ENCODE measurements at regions not wholly inside any gene's neighbourhood (a gene's known extent, or its start where the extent isn't known, plus 50 kb on each side); places are given as distances from the start of the nearest gene placed in this dataset.

DNA sequence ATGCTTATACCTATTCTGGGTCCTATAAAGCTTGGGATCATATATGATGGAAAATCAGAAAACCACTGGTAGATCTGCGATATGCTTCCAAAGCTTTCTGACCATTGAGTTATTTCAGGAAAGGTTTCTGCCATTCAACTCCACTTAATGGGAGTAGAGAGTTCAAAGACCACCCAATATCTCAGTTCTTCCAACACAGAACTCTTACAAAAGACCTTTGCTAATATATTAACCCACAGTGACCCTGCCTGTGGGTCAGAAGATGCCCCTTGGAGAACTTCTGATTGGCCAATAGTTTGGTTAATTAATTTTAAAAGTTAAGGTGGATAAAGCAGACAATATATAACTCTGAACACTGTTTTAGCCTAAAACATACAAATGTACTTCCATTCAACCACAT is 213.0 kb downstream of the IPO8 start:
- Histone ChIP-seq H3K9me3 (no peaks in the 10 kb centered on the region), H3K27me3 (no peaks in the 10 kb centered on the region), H3K4me1 (ENCODE audit: insufficient read depth) (no peaks in the 10 kb centered on the region), H3K27ac (no peak overlapping the region), H3K4me3 (no peak overlapping the region), H3K36me3 (no peaks in the 10 kb centered on the region)
- TF ChIP-seq POLR2A (IDR thresholded peaks at IDR 0.05) = no peak
- TF ChIP-seq EP300 (IDR thresholded peaks at IDR 0.05) = no peak
- TF ChIP-seq, protein P1, sequence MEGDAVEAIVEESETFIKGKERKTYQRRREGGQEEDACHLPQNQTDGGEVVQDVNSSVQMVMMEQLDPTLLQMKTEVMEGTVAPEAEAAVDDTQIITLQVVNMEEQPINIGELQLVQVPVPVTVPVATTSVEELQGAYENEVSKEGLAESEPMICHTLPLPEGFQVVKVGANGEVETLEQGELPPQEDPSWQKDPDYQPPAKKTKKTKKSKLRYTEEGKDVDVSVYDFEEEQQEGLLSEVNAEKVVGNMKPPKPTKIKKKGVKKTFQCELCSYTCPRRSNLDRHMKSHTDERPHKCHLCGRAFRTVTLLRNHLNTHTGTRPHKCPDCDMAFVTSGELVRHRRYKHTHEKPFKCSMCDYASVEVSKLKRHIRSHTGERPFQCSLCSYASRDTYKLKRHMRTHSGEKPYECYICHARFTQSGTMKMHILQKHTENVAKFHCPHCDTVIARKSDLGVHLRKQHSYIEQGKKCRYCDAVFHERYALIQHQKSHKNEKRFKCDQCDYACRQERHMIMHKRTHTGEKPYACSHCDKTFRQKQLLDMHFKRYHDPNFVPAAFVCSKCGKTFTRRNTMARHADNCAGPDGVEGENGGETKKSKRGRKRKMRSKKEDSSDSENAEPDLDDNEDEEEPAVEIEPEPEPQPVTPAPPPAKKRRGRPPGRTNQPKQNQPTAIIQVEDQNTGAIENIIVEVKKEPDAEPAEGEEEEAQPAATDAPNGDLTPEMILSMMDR (IDR thresholded peaks at IDR 0.05) = no peak
- intact Hi-C loops (cut with DNase I) = no loop called here
- DNase-seq = no peak
- WGBS, 3 donors = 96 to 100% (median 100%) methylated on average over 1 of the region's 1 CpG

DNA sequence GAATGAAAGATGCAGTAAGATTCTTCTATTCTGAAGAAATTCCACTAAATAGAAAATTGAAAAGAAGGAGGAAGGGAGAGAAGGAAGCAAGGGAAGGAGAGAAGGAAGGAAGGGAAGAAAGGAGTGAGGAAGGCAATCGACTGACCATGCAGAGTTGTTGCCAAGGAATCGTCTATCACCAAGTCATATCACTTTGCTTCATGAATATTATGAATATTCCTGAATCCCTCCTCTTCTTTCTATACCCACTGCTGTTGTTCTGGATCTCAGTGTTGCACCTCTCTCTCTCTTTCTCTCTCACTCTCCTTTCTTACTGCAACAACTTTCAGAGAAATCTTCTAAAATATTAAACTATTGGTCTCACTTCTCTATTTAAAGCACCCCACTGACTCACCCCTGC is 222.4 kb downstream of the IPO8 start:
- intact Hi-C loops (cut with DNase I) = no loop called here
- Histone ChIP-seq H3K9me3 (peaks cover 0 to 3% of the 10 kb centered on the region in 2 donors), H3K36me3 (no peaks in the 10 kb centered on the region), H3K4me3 (no peak overlapping the region), H3K4me1 (ENCODE audit: insufficient read depth) (no peaks in the 10 kb centered on the region), H3K27ac (no peak overlapping the region), H3K27me3 (no peaks in the 10 kb centered on the region)
- DNase-seq = no peak
- no peak for TF ChIP-seq POLR2A (IDR thresholded peaks at IDR 0.05)
- no peak for TF ChIP-seq EP300 (IDR thresholded peaks at IDR 0.05)
- TF ChIP-seq, protein P1 (IDR thresholded peaks at IDR 0.05) = no peak
- 58 to 83% (median 79%) methylated on average over 2 of the region's 2 CpGs for WGBS, 3 donors

DNA sequence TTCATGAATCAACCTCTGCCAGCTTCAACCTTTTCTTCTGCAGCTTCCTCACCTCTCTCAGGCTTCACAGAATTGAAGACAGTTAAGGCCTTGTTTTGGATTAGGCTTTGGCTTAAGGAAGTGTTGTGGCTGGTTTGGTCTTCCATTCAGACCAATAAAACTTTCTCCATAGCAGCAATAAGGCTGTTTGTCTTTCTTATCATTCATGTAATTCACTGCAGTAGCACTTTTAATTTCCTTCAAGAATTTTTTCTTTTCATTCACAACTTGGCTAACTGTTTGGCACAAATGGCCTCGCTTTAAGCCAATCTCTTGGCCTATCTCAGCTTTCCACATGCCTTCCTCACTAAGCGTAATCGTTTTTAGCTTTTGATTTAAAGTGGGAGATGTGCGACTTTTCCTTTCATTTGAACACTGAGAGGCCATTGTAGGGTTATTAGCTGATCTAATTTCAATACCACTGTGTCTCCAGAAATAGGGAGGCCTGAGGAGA is 229.5 kb downstream of the IPO8 start:
- no peak for DNase-seq
- Histone ChIP-seq H3K27ac (no peak overlapping the region), H3K9me3 (peaks cover 0 to 3% of the 10 kb centered on the region in 2 donors), H3K36me3 (no peaks in the 10 kb centered on the region), H3K27me3 (no peaks in the 10 kb centered on the region), H3K4me1 (ENCODE audit: insufficient read depth) (no peaks in the 10 kb centered on the region), H3K4me3 (no peak overlapping the region)
- 49 to 60% (median 58%) methylated on average over 4 of the region's 4 CpGs for WGBS, 3 donors
- intact Hi-C loops (cut with DNase I) = no loop called here
- TF ChIP-seq, protein P1 (IDR thresholded peaks at IDR 0.05) = no peak
- TF ChIP-seq POLR2A (IDR thresholded peaks at IDR 0.05) = no peak
- no peak for TF ChIP-seq EP300 (IDR thresholded peaks at IDR 0.05)

DNA sequence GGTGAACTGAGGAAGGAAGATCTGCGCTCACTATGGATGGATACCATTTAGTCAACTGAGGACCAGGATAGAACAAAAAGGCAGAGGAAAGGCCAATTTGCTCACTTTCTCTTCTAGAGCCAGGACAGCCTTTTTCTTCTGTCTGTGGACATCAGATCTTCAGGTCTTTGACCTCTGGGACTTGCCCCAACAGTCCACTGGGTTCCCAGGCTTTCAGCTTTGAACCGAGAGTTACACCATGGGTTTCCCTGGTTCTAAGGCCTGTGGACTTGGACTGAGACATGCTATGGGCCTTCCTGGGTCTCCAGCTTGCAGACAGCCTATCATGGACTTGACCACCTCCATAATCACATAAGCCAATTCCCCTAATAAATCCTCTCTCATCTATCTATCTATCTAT is 232.0 kb downstream of the IPO8 start:
- TF ChIP-seq, protein P1 (IDR thresholded peaks at IDR 0.05) = no peak
- TF ChIP-seq POLR2A (IDR thresholded peaks at IDR 0.05) = no peak
- no peak for TF ChIP-seq EP300 (IDR thresholded peaks at IDR 0.05)
- H3K27ac ChIP-seq = no peak overlapping the region
- intact Hi-C loops (cut with DNase I) = no loop called here
- H3K4me3 ChIP-seq = no peak overlapping the region
- 44 to 76% (median 71%) methylated on average over 2 of the region's 2 CpGs for WGBS, 3 donors
- H3K27me3 ChIP-seq = no peaks in the 10 kb centered on the region
- H3K9me3 ChIP-seq = no peaks in the 10 kb centered on the region
- no peak for DNase-seq
- no peaks in the 10 kb centered on the region for H3K36me3 ChIP-seq
- no peaks in the 10 kb centered on the region for H3K4me1 ChIP-seq (ENCODE audit: insufficient read depth)

All from ovary (tissue), 7 donors.